ENCODE measurements at regions not wholly inside any gene's neighbourhood (a gene's known extent, or its start where the extent isn't known, plus 50 kb on each side); places are given as distances from the start of the nearest gene placed in this dataset.

GRCh38 chr10:4470231-4470835 is 355.7 kb upstream of the AKR1E2 start:
- no peak overlapping the region for H3K14ac ChIP-seq (ENCODE audit: insufficient read depth, low read length)
- no peak overlapping the region for H2BK12ac ChIP-seq (ENCODE audit: insufficient read length, low read depth, low read length)
- no peaks in the 10 kb centered on the region for H4K20me1 ChIP-seq (ENCODE audit: control insufficient read depth, insufficient read depth, insufficient read length)
- H3K27ac ChIP-seq (ENCODE audit: insufficient read length, low read depth, low read length) = no peak overlapping the region
- no peaks in the 10 kb centered on the region for H3K79me1 ChIP-seq (ENCODE audit: insufficient read depth, low read depth, low read length, poor library complexity, severe bottlenecking)
- no peak overlapping the region for H2BK120ac ChIP-seq (ENCODE audit: low read depth, low read length, poor library complexity, severe bottlenecking)
- no peaks in the 10 kb centered on the region for H3K79me2 ChIP-seq (ENCODE audit: insufficient read depth, low read length)
- H3K9me3 ChIP-seq (ENCODE audit: control insufficient read depth, low read depth, low read length) = no peaks in the 10 kb centered on the region
- H3K4me2 ChIP-seq (ENCODE audit: insufficient read depth, insufficient read length, low read length) = no peak overlapping the region
- TF ChIP-seq CTCF (conservative IDR thresholded peaks at IDR 0.05) = no peak
- H3K18ac ChIP-seq (ENCODE audit: insufficient read length, low read depth, low read length) = no peak overlapping the region
- H3K27me3 ChIP-seq (ENCODE audit: insufficient read depth, low read length) = no peaks in the 10 kb centered on the region
- H3K4me1 Mint-ChIP-seq = peaks cover 14 to 15% of the 10 kb centered on the region in 2 experiments
- no peak overlapping the region for H2AFZ ChIP-seq (ENCODE audit: low read length)
- no peak overlapping the region for H2BK15ac ChIP-seq (ENCODE audit: low read depth, low read length)
- H3K23me2 ChIP-seq (ENCODE audit: insufficient read length, low read depth, low read length, poor library complexity, severe bottlenecking) = no peaks in the 10 kb centered on the region
- H3K27me3 Mint-ChIP-seq (ENCODE audit: low read depth) = no peaks in the 10 kb centered on the region; the same call in 1 of the 2 replicates
- H3K27ac Mint-ChIP-seq = no peak overlapping the region
- no peak overlapping the region for H4K5ac ChIP-seq (ENCODE audit: insufficient read length, low read depth, low read length)
- no peak overlapping the region for H4K91ac ChIP-seq (ENCODE audit: insufficient read length, low read depth, low read length)
- no peak overlapping the region for H3K4ac ChIP-seq (ENCODE audit: low read depth, low read length)
- no peak overlapping the region for H3T11ph ChIP-seq (ENCODE audit: low read length)
- no peak for DNase-seq
- H3K4me1 ChIP-seq (ENCODE audit: insufficient read depth, low read length) = no peaks in the 10 kb centered on the region; the same call in 1 of the 2 replicates
- H3K56ac ChIP-seq (ENCODE audit: insufficient read length, low read depth, low read length) = no peak overlapping the region
- H2BK20ac ChIP-seq (ENCODE audit: low read depth, low read length, poor library complexity, severe bottlenecking) = no peak overlapping the region
- no peak overlapping the region for H3K23ac ChIP-seq (ENCODE audit: insufficient read length, low read depth, low read length)
- H3K9ac ChIP-seq (ENCODE audit: extremely low read depth, insufficient read length, low read length) = no peak overlapping the region
- WGBS (ENCODE audit: extremely low coverage, insufficient read length, low lambda C conversion rate) = no CpG with 5 or more reads among the region's 4 CpGs
- H3K4me3 Mint-ChIP-seq = no peak overlapping the region
- H3K36me3 Mint-ChIP-seq (ENCODE audit: insufficient read depth in 1 of 3, low read depth in 3 of 3) = no peaks in the 10 kb centered on the region; a peak in 1 of 7 replicates
- no peaks in the 10 kb centered on the region for H3K9me3 Mint-ChIP-seq
- H4K8ac ChIP-seq (replicated peaks; ENCODE audit: insufficient read length, low read depth, low read length) = no peak overlapping the region
- H2AK5ac ChIP-seq (ENCODE audit: insufficient read length, low read length) = no peak overlapping the region
- H2BK5ac ChIP-seq (ENCODE audit: insufficient read length, low read length) = no peak overlapping the region
